ENCODE measurements at regions not wholly inside any gene's neighbourhood (a gene's known extent, or its start where the extent isn't known, plus 50 kb on each side); places are given as distances from the start of the nearest gene placed in this dataset.

DNA sequence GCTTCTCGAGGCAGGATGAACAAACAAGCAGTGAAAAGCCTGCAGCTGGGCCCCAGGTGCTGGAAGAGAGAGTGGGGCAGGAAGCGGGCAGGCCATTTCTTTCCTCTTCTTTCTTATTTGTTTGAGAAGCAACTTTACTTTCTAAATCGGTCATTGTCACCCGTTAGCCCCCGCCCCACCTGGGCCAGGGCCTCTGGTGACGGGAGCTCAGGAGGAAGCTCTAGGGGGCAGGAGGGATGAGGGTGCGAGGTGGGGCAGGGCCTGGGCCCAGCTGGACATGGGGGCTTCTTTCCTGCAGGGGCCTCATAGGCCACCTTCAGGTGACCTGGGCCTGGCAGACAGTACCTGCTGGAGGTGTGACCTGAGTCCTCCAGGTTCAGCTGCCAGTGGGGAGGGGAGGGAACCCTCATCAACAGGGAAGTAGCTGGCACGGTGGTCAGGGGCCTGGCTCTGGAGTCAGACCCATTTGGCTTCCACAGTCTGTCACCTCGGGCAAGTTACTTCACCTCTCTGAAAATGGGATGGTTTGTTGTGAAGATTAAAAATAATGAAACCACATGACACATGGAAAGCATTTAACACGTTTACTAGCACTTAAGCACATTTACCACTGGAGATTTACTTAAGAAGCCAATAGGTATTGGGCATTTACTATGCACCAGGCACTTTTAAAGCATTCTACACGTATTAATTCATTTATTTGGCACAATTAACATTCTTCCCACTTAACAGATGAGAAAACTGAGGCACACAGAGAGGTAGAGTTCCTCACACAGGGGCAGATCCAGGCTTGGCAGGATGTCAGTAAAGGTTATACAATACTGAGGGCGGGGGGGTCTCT lies 54.1 kb upstream of the ID3 start:
- TF ChIP-seq, protein P1, sequence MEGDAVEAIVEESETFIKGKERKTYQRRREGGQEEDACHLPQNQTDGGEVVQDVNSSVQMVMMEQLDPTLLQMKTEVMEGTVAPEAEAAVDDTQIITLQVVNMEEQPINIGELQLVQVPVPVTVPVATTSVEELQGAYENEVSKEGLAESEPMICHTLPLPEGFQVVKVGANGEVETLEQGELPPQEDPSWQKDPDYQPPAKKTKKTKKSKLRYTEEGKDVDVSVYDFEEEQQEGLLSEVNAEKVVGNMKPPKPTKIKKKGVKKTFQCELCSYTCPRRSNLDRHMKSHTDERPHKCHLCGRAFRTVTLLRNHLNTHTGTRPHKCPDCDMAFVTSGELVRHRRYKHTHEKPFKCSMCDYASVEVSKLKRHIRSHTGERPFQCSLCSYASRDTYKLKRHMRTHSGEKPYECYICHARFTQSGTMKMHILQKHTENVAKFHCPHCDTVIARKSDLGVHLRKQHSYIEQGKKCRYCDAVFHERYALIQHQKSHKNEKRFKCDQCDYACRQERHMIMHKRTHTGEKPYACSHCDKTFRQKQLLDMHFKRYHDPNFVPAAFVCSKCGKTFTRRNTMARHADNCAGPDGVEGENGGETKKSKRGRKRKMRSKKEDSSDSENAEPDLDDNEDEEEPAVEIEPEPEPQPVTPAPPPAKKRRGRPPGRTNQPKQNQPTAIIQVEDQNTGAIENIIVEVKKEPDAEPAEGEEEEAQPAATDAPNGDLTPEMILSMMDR (IDR thresholded peaks at IDR 0.05; ENCODE audit: borderline replicate concordance, extremely low read depth, low read length, poor library complexity, severe bottlenecking) = peak; percentile 29
- no peak for TF ChIP-seq EZH2 (IDR thresholded peaks at IDR 0.05; ENCODE audit: borderline replicate concordance, low read depth, low read length, severe bottlenecking)
